ENCODE measurements at regions not wholly inside any gene's neighbourhood (a gene's known extent, or its start where the extent isn't known, plus 50 kb on each side); places are given as distances from the start of the nearest gene placed in this dataset.
"Not testable (repeated sequence)": the region's sequence is repeated elsewhere in the genome, so short reads cannot be mapped to it uniquely, and the experiment has no call there.

DNA sequence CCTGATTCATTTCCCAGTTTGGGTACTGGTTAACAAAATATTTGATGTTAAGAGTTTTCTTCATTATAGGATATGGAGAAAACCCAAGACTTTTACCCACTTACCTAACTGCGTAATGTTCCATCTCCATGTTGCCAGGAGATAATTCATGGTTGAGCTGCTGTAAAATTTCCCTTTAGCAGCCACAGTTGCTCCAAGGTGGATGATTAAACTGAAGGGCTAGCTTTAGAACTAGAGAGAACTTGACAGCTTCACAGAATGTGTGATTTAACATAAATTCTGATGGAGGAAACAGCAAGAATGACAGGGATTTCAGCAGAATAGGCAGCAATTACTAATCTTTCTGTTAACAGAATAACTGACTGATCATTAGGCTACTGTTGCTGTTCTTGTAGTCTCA is 236.1 kb downstream of the MEF2C start:
- Histone ChIP-seq H3K4me1 (no peaks in the 10 kb centered on the region), H3K27me3 (no peaks in the 10 kb centered on the region), H3K36me3 (no peaks in the 10 kb centered on the region), H3K9me3 (no peaks in the 10 kb centered on the region), H3K27ac (no peak overlapping the region), H3K4me3 (no peak overlapping the region)
- DNase-seq = no peak
- no peak for TF ChIP-seq POLR2A (IDR thresholded peaks at IDR 0.05)
- TF ChIP-seq, protein P1, sequence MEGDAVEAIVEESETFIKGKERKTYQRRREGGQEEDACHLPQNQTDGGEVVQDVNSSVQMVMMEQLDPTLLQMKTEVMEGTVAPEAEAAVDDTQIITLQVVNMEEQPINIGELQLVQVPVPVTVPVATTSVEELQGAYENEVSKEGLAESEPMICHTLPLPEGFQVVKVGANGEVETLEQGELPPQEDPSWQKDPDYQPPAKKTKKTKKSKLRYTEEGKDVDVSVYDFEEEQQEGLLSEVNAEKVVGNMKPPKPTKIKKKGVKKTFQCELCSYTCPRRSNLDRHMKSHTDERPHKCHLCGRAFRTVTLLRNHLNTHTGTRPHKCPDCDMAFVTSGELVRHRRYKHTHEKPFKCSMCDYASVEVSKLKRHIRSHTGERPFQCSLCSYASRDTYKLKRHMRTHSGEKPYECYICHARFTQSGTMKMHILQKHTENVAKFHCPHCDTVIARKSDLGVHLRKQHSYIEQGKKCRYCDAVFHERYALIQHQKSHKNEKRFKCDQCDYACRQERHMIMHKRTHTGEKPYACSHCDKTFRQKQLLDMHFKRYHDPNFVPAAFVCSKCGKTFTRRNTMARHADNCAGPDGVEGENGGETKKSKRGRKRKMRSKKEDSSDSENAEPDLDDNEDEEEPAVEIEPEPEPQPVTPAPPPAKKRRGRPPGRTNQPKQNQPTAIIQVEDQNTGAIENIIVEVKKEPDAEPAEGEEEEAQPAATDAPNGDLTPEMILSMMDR (IDR thresholded peaks at IDR 0.05) = no peak

DNA sequence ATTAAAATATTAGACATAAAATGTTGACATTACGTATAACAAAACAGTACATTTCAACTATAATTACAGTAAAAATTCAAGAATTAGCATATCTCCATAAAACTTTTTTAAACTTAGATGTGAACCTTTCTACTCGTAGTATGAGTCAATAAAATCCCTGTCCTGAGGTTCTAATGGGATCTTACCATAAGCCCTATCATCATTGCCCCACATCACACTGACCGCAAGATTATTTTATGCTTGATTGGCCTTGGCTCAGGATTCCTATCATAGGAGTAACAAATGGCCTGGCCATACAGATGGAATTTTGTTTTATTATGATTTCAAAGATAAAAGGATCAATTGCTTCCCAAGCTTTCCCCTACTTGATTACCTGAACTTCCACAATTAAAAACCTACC is 238.3 kb downstream of the MEF2C start:
- DNase-seq = no peak
- no peaks in the 10 kb centered on the region for H3K9me3 ChIP-seq
- H3K4me1 ChIP-seq = no peaks in the 10 kb centered on the region
- no peak overlapping the region for H3K4me3 ChIP-seq
- H3K36me3 ChIP-seq = no peaks in the 10 kb centered on the region
- H3K27me3 ChIP-seq = no peaks in the 10 kb centered on the region
- no peak for TF ChIP-seq POLR2A (IDR thresholded peaks at IDR 0.05)
- TF ChIP-seq, protein P1 (IDR thresholded peaks at IDR 0.05) = no peak
- H3K27ac ChIP-seq = no peak overlapping the region

DNA sequence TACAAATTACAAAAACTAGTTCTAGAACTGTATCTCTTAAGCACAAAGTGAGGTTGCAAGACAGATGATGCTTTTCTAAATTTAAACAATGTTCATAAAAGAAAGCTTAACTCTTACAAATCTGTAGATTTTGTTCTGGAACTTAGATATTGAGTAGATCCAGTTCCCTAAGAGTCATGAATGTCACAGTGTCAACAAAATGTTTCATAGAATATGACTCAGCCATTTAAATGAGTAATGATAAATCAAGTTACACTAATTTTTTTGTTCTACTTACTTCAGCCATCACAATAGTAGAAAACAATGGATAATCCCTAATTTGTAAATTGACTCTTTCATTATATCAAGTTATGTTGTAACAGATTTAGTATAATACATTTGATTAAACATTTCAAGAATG is 239.7 kb downstream of the MEF2C start:
- Histone ChIP-seq H3K36me3 (no peaks in the 10 kb centered on the region), H3K4me1 (no peaks in the 10 kb centered on the region), H3K27ac (no peak overlapping the region), H3K27me3 (no peaks in the 10 kb centered on the region), H3K4me3 (no peak overlapping the region), H3K9me3 (no peaks in the 10 kb centered on the region)
- DNase-seq = no peak
- TF ChIP-seq POLR2A (IDR thresholded peaks at IDR 0.05) = no peak
- TF ChIP-seq, protein P1 (IDR thresholded peaks at IDR 0.05) = no peak

DNA sequence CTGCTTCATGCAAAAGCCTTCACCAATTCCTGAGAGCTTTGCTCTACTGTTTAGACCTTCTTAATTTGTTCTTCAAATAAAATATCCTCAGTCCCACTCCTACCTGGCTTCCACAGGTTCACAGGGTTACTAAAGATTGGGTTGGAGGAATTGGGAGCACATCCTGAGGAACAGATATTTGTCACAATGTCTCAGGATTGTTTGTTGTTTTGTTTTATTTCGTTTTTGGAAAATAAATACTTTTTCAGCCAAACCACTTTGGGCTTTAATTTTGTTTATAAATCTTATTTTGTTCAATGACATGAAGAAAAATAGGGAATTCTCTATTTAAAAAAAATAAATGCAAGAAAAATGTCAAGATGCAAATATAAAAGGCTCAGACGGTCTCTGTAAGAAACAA is 249.0 kb downstream of the MEF2C start:
- no peaks in the 10 kb centered on the region for H3K36me3 ChIP-seq
- DNase-seq = no peak
- H3K9me3 ChIP-seq = no peaks in the 10 kb centered on the region
- no peaks in the 10 kb centered on the region for H3K27me3 ChIP-seq
- no peaks in the 10 kb centered on the region for H3K4me1 ChIP-seq
- H3K4me3 ChIP-seq = no peak overlapping the region
- TF ChIP-seq POLR2A (IDR thresholded peaks at IDR 0.05) = no peak
- TF ChIP-seq, protein P1 (IDR thresholded peaks at IDR 0.05) = no peak
- H3K27ac ChIP-seq = no peak overlapping the region

DNA sequence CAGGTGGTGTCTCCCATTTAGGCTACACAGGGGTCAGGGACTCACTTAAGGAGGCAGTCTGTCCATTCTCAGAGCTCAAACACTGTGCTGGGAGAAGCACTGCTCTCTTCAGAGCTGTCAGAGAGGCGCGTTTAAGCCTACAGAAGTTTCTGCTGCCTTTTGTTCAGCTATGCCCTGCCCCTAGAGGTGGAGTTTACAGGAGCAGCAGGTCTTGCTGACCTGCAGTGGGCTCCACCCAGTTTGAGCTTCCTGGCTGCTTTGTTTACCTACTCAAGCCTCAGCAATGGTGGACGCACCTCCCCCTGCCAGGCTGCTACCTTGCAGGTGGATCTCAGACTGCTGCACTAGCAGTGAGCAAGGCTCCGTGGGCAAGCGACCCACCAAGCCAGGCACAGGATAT is 260.1 kb downstream of the MEF2C start:
- not testable (repeated sequence) for H3K9me3 ChIP-seq, H3K36me3 ChIP-seq, H3K4me3 ChIP-seq, H3K27ac ChIP-seq, H3K27me3 ChIP-seq, H3K4me1 ChIP-seq, DNase-seq

DNA sequence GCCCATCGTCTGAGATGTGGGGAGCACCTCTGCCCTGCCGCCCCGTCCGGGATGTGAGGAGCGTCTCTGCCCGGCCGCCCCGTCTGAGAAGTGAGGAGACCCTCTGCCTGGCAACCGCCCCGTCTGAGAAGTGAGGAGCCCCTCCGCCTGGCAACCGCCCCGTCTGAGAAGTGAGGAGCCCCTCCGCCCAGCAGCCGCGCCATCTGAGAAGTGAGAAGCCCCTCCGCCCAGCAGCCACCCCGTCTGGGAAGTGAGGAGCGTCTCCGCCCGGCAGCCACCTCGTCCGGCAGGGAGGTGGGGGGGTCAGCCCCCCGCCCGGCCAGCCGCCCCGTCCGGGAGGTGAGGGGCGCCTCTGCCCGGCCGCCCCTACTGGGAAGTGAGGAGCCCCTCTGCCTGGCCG is 267.2 kb downstream of the MEF2C start:
- DNase-seq, H3K36me3 ChIP-seq, H3K27ac ChIP-seq, H3K27me3 ChIP-seq, H3K4me3 ChIP-seq, H3K4me1 ChIP-seq, H3K9me3 ChIP-seq: not testable (repeated sequence)

DNA sequence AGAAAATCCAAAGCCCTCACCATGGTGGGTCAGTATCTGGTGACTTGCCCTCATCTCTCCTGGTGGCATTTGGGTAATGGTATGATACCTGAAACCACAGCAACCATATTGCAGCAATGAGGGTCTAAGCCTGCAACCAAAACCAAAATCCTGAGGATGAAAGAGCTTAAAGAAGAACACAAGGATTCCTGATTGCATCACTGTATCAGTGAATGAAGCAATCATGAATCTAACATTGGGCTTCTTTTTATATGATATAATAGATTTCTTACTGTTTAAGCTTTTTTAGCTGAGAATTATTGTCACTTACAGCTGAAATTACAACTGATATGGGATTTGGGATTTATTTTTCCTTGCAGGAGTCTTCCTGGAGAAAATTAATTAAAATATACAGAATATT is 269.9 kb downstream of the MEF2C start:
- H3K4me3 ChIP-seq = no peak overlapping the region
- H3K27me3 ChIP-seq = no peaks in the 10 kb centered on the region
- TF ChIP-seq, protein P1 (IDR thresholded peaks at IDR 0.05) = no peak
- no peak for TF ChIP-seq POLR2A (IDR thresholded peaks at IDR 0.05)

More for the DNA sequence above, 269.9 kb downstream of the MEF2C start:
- DNase-seq = no peak
- H3K9me3 ChIP-seq = no peaks in the 10 kb centered on the region
- no peaks in the 10 kb centered on the region for H3K36me3 ChIP-seq
- H3K4me1 ChIP-seq = no peaks in the 10 kb centered on the region
- no peak overlapping the region for H3K27ac ChIP-seq
